CD4-positive, alpha-beta T cell treated with Interleukin-1 beta for 1 hour (primary cell): ENCODE measurements at regions not wholly inside any gene's neighbourhood (a gene's known extent, or its start where the extent isn't known, plus 50 kb on each side); places are given as distances from the start of the nearest gene placed in this dataset.

ENCODE experiments used
- DNase-seq, 2 donors: peaks; one replicate each; pipeline ENCODE4 v3.0.0-alpha.2; 2020 to 2022

GRCh38 chr11:70575396-70576060 is 177.2 kb downstream of the CTTN start:
- no peak for DNase-seq

GRCh38 chr11:70577258-70577603 is 178.9 kb downstream of the CTTN start:
- DNase-seq, result no peak

DNA sequence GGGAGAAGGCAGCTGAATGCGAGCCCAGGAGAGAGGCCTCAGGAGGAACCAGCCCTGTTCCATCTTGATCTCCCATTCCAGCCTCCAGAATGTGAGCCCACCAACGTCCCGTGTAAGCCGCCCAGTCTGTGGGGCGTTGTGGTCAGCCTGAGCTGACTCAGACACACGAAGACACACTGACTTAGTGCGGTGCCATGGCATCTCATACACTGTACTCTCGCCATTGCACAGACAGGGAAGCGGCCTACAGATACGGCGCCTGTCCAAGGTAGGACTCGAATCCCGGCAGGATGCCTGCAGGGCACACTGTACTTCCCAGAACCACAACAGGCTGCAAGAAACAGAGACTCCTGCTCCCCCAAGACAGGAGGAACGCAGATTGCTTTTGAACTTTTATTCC is 179.6 kb downstream of the CTTN start:
- DNase-seq, result no peak

DNA sequence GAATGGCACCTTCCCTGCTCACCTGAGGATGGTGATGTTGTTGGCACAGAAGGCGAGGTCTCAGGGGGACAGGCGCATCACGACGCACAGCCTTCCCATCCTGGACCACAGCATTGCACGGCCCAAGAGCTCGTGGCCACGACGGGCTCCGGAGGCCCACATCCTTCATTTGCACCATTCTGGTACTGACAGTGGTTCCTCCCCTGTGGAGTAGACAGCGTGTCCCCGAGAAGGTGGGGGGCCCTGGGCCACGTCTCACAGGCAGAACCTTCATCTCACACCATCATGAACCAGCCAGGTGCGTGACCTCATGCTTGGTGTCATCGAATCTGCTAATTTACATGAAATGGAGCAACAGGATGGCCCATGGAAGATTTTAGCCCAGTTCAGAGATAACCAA is 180.0 kb downstream of the CTTN start:
- no peak for DNase-seq

DNA sequence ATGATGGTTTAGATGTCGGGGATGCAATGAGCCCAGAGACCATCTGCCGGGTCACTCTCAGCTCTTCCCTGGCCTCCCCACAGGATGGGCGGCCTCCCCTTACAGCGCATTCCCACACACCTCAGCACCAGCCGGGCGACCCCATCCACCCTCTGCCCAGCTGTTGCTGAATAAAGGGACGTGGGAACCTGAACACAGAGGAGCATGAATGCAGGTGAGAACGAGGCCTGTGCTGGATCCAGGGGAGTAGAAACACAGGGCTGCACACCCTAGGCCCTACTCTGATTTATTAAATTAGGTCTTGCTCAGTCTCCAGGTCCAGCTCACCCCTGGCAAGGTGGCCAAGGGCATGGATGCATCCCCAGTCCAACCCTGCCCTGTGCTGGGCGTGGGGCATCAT is 180.5 kb downstream of the CTTN start:
- no peak for DNase-seq

DNA sequence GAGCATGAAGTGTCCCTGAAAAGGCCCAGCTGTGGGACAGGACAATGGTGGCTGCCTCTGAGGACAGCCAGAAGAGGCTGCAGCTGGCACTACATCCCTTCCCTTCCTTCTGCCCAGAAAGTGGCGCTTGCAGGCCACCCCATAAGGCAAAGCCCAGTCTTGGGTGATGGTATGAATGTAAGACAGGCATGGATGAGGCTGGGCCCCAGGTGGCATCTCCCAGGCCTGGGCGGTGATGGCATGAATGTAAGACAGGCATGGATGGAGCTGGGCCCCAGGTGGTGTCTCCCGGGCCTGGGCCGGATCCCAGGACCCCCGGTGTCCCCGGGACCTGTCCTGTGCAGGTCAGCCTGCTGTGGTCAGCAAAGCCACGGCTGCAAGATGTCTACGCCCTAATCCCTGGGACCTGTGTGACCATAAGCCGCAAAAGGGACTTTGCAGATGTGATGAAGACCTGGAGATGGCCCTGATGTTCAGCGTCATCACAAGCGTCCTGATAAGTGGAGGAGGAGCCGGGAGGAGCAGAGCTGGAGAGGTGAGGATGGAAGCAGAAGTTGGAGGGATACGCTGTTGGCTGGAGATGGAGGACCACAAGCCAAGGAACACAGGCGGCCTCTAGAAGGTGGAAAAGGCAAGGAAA is 181.1 kb downstream of the CTTN start:
- DNase-seq, result no peak

- no peak for DNase-seq
Measured at GRCh38 chr11:70580036-70580805, 181.9 kb downstream of the CTTN start.

DNA sequence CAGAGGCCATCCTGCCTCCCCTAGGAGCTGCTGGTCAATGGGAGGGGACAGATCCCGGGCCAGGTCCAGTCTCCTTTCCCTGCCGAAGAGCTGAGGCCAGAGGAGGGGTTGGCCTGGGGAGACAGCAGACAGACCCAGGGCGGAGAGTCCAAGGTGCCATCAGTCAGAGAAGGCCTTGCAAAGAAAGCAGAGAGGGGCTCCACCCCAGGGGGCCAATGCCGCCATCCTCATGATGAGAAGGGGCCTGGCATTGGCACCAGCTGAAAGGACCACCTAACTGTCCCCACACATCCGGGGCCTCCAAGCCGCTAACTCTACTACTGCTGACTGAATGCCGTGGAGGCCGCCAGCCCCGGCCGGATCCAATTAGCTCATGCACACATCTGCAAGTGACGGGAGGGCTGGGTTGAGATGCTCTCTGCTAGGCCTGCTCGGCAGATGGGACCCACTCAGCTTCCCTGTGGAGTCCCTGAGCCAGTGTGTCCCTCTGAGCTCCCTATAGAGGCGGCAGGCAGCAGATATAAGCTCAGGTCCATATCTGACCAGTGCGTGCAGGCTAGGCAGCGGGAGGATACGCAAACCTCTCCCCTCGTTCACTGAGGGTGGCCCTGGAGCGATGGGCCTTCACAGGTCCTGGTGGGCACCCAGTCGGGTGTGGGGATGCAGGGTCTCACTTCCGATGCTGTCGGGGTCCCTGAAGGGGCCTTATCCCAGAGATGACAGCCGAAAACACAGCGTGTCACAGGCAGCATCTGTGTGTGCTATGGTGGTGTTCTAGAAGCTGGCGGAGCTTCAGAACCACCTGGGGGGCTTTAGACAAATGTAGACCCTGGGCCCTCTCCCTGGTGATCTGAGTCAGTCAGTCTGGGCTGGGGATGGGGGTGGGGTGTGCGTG is 183.9 kb downstream of the CTTN start:
- no peak for DNase-seq

GRCh38 chr11:70582886-70583641 is 184.7 kb downstream of the CTTN start:
- no peak for DNase-seq

DNA sequence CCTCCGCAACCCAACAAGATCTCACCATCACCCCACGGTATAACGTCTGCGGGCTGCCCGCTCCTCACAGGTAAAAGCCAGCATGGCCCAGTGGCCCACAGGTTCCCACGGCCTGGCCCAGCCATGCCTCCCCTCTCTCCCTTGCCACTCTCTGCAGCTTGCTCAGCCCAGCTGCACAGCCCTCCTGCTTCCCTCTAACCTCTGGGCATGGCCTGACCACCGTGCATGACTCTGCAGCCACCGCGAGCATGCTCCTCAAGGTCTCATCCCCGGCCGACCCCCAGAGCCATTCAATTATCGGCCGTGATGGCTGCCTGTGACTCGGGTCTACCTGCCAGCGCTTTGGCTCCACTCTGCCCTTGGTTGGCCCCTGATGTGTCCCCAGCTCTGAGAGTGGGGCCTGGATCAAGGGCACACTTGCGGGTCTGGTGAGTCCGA is 185.5 kb downstream of the CTTN start:
- DNase-seq, result no peak

DNA sequence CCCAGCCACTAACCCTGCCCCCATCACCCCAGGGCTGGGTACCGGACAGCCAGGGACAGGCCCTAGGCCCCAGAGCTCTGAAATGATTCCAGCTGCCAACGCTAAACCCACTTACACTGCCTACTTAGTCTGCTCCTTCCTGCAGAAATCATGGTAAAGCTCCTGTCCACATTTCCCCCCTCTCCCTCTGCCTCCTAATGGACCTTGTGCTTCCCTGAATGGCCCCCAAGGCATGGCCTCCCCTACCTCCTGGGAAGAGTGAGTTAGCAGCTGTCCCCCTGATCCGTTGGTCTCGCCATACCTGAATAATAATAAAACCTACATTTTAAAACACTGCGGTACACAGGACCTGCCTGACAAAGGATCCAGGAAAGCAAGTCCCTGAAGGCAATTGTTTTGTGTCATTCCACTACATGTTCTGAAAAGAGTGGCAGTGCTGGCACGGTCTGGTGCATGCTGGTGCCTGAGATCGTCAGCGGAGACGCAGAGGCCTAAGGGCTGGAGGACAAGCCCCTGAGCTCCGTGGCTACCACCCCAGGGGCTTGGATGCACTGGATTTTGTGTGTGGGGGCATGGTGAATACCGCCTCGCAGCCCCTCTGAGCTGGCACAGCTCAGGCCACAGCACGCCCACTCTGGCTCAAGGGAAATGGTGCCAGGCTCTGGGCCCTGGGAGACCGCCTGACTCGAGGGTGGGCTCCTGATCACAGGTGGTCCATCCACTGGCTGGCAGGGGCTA is 186.3 kb downstream of the CTTN start:
- no peak for DNase-seq

DNA sequence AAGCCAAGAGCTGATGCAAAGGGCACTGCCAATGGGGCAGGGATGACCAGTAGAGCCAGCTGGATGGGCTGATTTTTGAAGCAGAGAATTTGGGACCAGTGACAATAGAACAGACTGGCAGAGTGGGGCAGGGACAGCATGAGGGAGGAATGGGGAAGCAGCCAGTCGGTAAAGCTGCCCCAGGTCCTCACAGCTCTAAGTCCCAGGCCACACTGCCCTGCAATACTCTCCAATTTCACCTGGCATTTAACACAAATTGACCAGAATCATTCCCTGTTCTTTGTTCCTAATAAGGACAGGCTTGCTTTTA is 186.9 kb downstream of the CTTN start:
- DNase-seq, result no peak

DNA sequence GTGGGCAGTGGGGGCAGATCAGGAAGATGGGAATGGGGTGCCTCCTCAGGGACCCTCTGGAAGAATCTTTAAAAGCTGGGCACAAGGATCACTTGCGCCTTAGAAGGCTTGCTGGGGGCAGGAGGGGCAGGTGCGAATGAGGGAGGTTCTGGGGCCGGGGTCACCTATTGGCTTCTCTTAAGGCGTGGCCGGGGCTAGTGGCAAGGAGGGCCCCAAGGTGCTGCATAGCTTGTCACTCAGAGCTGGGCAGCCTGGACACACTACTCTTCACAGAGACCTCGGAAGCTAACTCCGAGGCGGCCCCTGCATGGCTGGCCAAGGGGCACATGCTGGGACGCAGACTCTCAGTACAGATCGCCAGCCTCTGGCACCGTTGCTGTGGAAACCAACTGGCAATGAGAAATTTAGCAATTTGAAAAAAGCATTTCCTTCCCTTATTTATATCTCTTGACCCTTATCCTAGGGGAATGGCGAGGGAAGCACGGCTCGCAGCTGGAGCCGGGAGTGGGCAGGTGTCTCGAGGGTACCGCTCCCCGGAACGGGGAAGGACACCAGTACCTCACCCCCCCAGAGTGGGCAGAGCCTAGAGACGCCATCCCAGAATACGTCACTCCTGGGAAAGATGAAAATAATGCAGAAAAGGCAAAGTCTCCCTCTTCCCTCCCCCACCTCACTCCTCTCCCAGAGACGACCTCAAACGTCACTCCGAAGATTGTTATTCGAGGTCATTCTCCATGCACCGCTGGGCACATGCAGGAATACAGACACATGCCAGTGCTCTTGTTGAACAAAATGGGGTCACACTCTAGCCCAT is 188.1 kb downstream of the CTTN start:
- DNase-seq, result no peak

GRCh38 chr11:70587075-70587389 is 188.7 kb downstream of the CTTN start:
- no peak for DNase-seq

- no peak for DNase-seq
Measured at GRCh38 chr11:70590356-70590991, 192.1 kb downstream of the CTTN start.

GRCh38 chr11:70592641-70593165 is 194.4 kb downstream of the CTTN start:
- DNase-seq, result no peak

DNA sequence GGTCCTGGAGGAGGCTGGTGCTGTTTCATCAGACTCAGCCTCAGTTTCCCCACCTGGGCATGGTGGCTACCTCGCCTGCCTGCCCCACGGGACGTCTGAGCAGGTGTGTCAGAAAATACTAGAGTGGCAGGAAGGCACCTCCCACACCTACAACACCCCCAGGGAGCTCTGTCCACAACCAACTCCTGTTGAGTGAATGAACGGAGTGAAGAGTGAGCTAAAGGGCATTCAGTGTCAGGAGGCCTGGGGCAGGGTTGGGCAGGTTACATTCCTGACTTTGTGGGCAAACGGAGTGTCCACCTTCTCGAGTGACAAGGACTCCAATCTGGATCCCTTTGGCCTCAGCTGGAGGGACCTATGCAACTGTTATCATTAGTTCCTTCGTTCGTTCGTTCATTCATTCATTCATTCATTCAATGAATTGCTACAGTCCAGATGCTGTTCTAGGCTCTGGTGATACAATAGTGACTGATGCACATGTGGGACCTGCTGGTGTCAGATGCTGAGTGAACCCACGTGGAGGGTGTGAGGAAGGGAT is 195.2 kb downstream of the CTTN start:
- DNase-seq, result no peak

GRCh38 chr11:70594031-70594430 is 195.7 kb downstream of the CTTN start:
- DNase-seq, result no peak

- DNase-seq, result no peak
Measured at GRCh38 chr11:70594606-70595005, 196.3 kb downstream of the CTTN start.

DNA sequence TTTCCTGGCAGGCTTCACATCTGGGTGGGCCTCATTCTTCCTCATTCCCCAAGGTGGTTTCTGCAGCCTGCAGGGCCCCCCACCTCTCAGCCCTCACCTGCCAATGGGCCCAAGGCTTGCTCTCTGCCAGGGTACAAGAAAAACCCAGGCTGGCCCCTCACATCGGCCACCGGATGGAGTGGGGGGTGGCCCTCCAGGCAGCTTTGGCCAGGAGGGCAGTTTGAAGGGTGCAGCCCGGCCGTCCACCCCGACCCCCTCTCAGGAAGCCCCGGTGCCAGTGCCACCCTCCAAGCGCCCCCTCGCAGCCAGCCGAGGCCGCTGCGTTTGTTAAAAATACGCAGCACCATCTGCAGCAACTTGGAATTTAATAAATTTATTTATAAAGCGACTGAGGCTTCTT is 196.7 kb downstream of the CTTN start:
- no peak for DNase-seq
